BLaER1 treated with 17β-estradiol and CSF1 and Interleukin-3, amounts not matched to agents 10 nM and 100 nM (cell line): ENCODE measurements at regions not wholly inside any gene's neighbourhood (a gene's known extent, or its start where the extent isn't known, plus 50 kb on each side); places are given as distances from the start of the nearest gene placed in this dataset.

ENCODE experiments used
- H3K27ac ChIP-seq, 11 experiments: shearing (Covaris generic); formaldehyde crosslinking; 2 replicates each; pipeline ENCODE4 v1.8.1; 2022
- H3K27me3 ChIP-seq, 11 experiments: shearing (Covaris generic); formaldehyde crosslinking; 2 replicates each; pipeline ENCODE4 v1.8.1; 2022
- H3K36me3 ChIP-seq, 11 experiments: shearing (Covaris generic); formaldehyde crosslinking; 2 replicates each; pipeline ENCODE4 v1.8.1; 2022
- H3K4me1 ChIP-seq, 10 experiments: shearing (Covaris generic); formaldehyde crosslinking; 2 replicates each; pipeline ENCODE4 v1.8.1; 2022
- H3K4me2 ChIP-seq, 11 experiments: shearing (Covaris generic); formaldehyde crosslinking; 2 replicates each; pipeline ENCODE4 v1.8.1; 2022
- H3K4me3 ChIP-seq, 10 experiments: shearing (Covaris generic); formaldehyde crosslinking; 2 replicates each; pipeline ENCODE4 v1.8.1; 2022
- H3K9ac ChIP-seq, 11 experiments: shearing (Covaris generic); formaldehyde crosslinking; 2 replicates each; pipeline ENCODE4 v1.8.1; 2022
- H3K9me3 ChIP-seq, 11 experiments: shearing (Covaris generic); formaldehyde crosslinking; replicated peaks in 1 of 11; 2 replicates each; pipeline ENCODE4 v1.8.1; 2022
- H4K20me1 ChIP-seq, 11 experiments: shearing (Covaris generic); formaldehyde crosslinking; 2 replicates each; pipeline ENCODE4 v1.8.1; 2022
- Cebpa-rat ChIP-seq, 11 experiments: shearing (Covaris generic); IDR thresholded peaks; 2 replicates each; pipeline ENCODE4 v1.8.1; 2022

DNA sequence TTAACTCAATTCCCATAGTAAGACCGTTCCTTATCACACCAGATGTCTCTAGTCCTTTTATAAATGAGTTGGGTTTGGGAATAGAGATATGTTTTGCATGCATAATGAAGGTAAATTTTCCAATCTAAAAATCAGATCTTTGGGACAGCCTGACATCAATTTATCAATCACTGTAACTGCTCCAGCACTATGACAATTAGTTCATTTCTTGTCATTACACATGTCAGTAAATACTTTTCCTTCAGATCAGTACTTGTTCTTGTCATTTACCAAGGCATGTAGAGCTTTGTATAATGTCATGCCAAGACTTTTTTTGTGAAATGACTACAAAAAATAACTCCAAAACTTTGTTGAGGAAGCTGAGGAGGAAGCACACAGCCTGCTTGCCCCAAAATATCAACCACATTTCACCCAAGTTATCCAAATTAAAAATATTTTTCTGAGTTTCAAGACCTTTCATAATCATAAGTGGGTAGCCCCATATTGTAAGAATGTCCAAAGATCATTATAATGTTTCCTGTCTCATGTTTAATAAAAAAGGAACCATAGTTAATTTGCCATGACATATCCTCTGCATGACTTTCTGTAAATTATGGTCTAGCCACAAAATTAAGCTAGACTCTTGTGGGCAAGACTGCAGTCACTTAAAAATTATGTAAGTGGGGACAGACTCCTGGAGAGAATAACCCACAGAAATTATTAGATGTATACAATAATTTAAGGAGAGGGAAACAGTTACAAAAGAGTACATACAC is 586.8 kb downstream of the TBC1D4 start:
- H3K27me3 ChIP-seq: no peaks in the 10 kb centered on the region
- TF ChIP-seq Cebpa-rat (IDR thresholded peaks at IDR 0.05): no peak
- H3K9me3 ChIP-seq: no peaks in the 10 kb centered on the region
- no peak overlapping the region for H3K9ac ChIP-seq
- H3K36me3 ChIP-seq: no peaks in the 10 kb centered on the region
- no peak overlapping the region for H3K27ac ChIP-seq
- peaks cover 0 to 7% (median 0%) of the 10 kb centered on the region in 10 experiments; a peak in 1 of 20 replicates for H3K4me1 ChIP-seq
- H4K20me1 ChIP-seq: no peaks in the 10 kb centered on the region
- no peak overlapping the region for H3K4me2 ChIP-seq
- H3K4me3 ChIP-seq: no peak overlapping the region

GRCh38 chr13:74892096-74892495 is 589.9 kb downstream of the TBC1D4 start:
- H3K4me2 ChIP-seq: no peak overlapping the region
- H3K4me3 ChIP-seq: no peak overlapping the region
- H3K36me3 ChIP-seq: no peaks in the 10 kb centered on the region
- H3K9ac ChIP-seq: no peak overlapping the region
- H3K27me3 ChIP-seq: no peaks in the 10 kb centered on the region
- no peaks in the 10 kb centered on the region for H4K20me1 ChIP-seq
- TF ChIP-seq Cebpa-rat (IDR thresholded peaks at IDR 0.05): no peak
- H3K4me1 ChIP-seq: peaks cover 0 to 7% (median 0%) of the 10 kb centered on the region in 10 experiments; a peak in 2 of 20 replicates
- H3K27ac ChIP-seq: no peak overlapping the region
- no peaks in the 10 kb centered on the region for H3K9me3 ChIP-seq

- Histone ChIP-seq H3K4me1 (peaks cover 0 to 7% (median 0%) of the 10 kb centered on the region in 10 experiments; a peak in 2 of 20 replicates), H3K27me3 (no peaks in the 10 kb centered on the region), H3K4me2 (no peak overlapping the region), H3K9me3 (no peaks in the 10 kb centered on the region), H4K20me1 (no peaks in the 10 kb centered on the region), H3K9ac (no peak overlapping the region), H3K4me3 (no peak overlapping the region), H3K36me3 (no peaks in the 10 kb centered on the region), H3K27ac (no peak overlapping the region)
- no peak for TF ChIP-seq Cebpa-rat (IDR thresholded peaks at IDR 0.05)
These were observed 590.4 kb downstream of the TBC1D4 start for GRCh38 chr13:74891610-74892009.

DNA sequence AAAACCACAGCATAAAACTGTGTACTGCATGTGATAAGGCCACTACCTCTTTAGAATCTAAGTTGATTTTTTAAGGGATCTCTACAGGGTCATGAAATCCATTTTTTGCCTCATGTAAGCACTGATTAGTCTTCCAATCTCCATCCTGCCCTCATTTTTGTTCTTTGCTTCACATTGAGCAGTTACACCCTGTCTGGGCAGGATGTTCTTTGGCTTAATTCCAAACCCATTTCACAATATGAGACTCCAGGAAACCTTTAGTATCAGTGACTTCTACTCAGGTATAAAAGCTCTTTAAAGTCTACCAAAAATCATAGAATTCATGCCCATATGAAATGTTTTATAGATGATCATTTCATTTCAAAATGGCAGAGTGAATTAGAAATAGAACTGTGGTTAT is 592.6 kb downstream of the TBC1D4 start:
- Histone ChIP-seq H3K36me3 (no peaks in the 10 kb centered on the region), H3K9me3 (no peaks in the 10 kb centered on the region), H3K9ac (no peak overlapping the region), H3K27ac (no peak overlapping the region), H3K27me3 (no peaks in the 10 kb centered on the region), H3K4me3 (no peak overlapping the region), H4K20me1 (no peaks in the 10 kb centered on the region), H3K4me1 (no peaks in the 10 kb centered on the region; a peak in 1 of 20 replicates), H3K4me2 (no peak overlapping the region)
- TF ChIP-seq Cebpa-rat (IDR thresholded peaks at IDR 0.05): no peak

- TF ChIP-seq Cebpa-rat (IDR thresholded peaks at IDR 0.05): no peak
- no peak overlapping the region for H3K9ac ChIP-seq
- H4K20me1 ChIP-seq: no peaks in the 10 kb centered on the region
- H3K36me3 ChIP-seq: no peaks in the 10 kb centered on the region
- H3K4me2 ChIP-seq: no peak overlapping the region
- no peak overlapping the region for H3K4me3 ChIP-seq
- H3K27me3 ChIP-seq: no peaks in the 10 kb centered on the region
- 0 out of 22 replicates have a peak, but pooled peaks cover 0 to under 1% (median 0%) of the 10 kb centered on the region in 11 experiments for H3K9me3 ChIP-seq
- no peaks in the 10 kb centered on the region; a peak in 1 of 20 replicates for H3K4me1 ChIP-seq
- no peak overlapping the region for H3K27ac ChIP-seq
These were observed 595.5 kb downstream of the TBC1D4 start for GRCh38 chr13:74886502-74886901.

GRCh38 chr13:74883834-74884233 is 598.1 kb downstream of the TBC1D4 start:
- Histone ChIP-seq H3K36me3 (no peaks in the 10 kb centered on the region), H3K27me3 (no peaks in the 10 kb centered on the region), H3K9me3 (peaks cover 0 to 8% (median 0%) of the 10 kb centered on the region in 11 experiments; a peak in 3 of 22 replicates), H4K20me1 (no peaks in the 10 kb centered on the region), H3K4me2 (no peak overlapping the region), H3K9ac (no peak overlapping the region), H3K4me1 (peaks cover 0 to 9% (median 0%) of the 10 kb centered on the region in 10 experiments; a peak in 6 of 20 replicates), H3K4me3 (no peak overlapping the region), H3K27ac (no peak overlapping the region)
- no peak for TF ChIP-seq Cebpa-rat (IDR thresholded peaks at IDR 0.05)

- Histone ChIP-seq H3K9me3 (peaks cover 10 to 24% (median 18%) of the 10 kb centered on the region in 11 experiments), H3K4me2 (no peak overlapping the region), H3K27ac (no peak overlapping the region), H3K4me3 (no peak overlapping the region), H3K9ac (no peak overlapping the region), H3K4me1 (no peaks in the 10 kb centered on the region), H3K36me3 (no peaks in the 10 kb centered on the region), H3K27me3 (no peaks in the 10 kb centered on the region), H4K20me1 (no peaks in the 10 kb centered on the region)
- TF ChIP-seq Cebpa-rat (IDR thresholded peaks at IDR 0.05): no peak
These were observed 610.4 kb downstream of the TBC1D4 start for GRCh38 chr13:74871369-74872070.

DNA sequence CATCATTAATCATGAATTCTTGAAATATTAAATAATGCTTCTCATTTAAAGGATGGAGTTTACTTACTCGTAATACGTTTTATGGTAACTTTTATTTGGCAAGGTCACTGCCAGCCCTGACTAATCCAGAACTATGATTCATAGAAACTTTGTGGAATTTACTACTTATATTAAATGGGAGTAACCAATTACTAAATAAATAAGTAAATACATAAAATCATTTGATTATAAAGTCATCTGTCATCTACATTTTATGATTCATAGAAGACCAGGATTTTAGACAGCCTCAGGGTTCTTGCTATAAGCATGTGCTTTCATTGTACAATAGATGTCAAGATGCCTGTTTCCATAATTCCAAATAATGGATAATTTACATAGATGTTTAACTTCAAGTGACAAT is 611.1 kb downstream of the TBC1D4 start:
- Histone ChIP-seq H3K4me2 (no peak overlapping the region), H3K27me3 (no peaks in the 10 kb centered on the region), H3K36me3 (no peaks in the 10 kb centered on the region), H4K20me1 (no peaks in the 10 kb centered on the region), H3K9me3 (peaks cover 10 to 24% (median 18%) of the 10 kb centered on the region in 11 experiments), H3K9ac (no peak overlapping the region), H3K27ac (no peak overlapping the region), H3K4me1 (no peaks in the 10 kb centered on the region), H3K4me3 (no peak overlapping the region)
- no peak for TF ChIP-seq Cebpa-rat (IDR thresholded peaks at IDR 0.05)

- Histone ChIP-seq H3K9me3 (peaks cover 10 to 24% (median 18%) of the 10 kb centered on the region in 11 experiments), H3K4me3 (no peak overlapping the region), H4K20me1 (no peaks in the 10 kb centered on the region), H3K36me3 (no peaks in the 10 kb centered on the region), H3K27me3 (no peaks in the 10 kb centered on the region), H3K4me2 (no peak overlapping the region), H3K4me1 (no peaks in the 10 kb centered on the region), H3K9ac (no peak overlapping the region), H3K27ac (no peak overlapping the region)
- no peak for TF ChIP-seq Cebpa-rat (IDR thresholded peaks at IDR 0.05)
These were observed 612.1 kb downstream of the TBC1D4 start for GRCh38 chr13:74869846-74870245.
